HG02884 (cell line): ENCODE measurements at regions not wholly inside any gene's neighbourhood (a gene's known extent, or its start where the extent isn't known, plus 50 kb on each side); places are given as distances from the start of the nearest gene placed in this dataset.

Experiments used
- ATAC-seq: cut with Tn5 transposase; IDR thresholded peaks from one replicate; pipeline ENCODE4 v1.9.1; 2021; ENCODE audit warnings: mild to moderate bottlenecking, moderate library complexity; ENCODE audit not compliant: unreplicated experiment

- no peak for ATAC-seq
Observed at GRCh38 chr18:51397347-51397962, 200.0 kb upstream of the MEX3C start.

GRCh38 chr18:51398104-51398503 lies 200.6 kb upstream of the MEX3C start:
- no peak for ATAC-seq

GRCh38 chr18:51399491-51400122 lies 202.1 kb upstream of the MEX3C start:
- ATAC-seq: no peak

GRCh38 chr18:51400721-51401120 lies 203.2 kb upstream of the MEX3C start:
- no peak for ATAC-seq

GRCh38 chr18:51401912-51402311 lies 204.4 kb upstream of the MEX3C start:
- ATAC-seq: no peak

- no peak for ATAC-seq
Observed at GRCh38 chr18:51404620-51405019, 207.1 kb upstream of the MEX3C start.

GRCh38 chr18:51405683-51406477 lies 208.4 kb upstream of the MEX3C start:
- ATAC-seq: no peak

- ATAC-seq: no peak
Observed at GRCh38 chr18:51417643-51418483, 220.4 kb upstream of the MEX3C start.

- peak; percentile 80 for ATAC-seq
Observed at GRCh38 chr18:51425475-51425874, 228.0 kb upstream of the MEX3C start.

GRCh38 chr18:51425889-51426288 lies 228.4 kb upstream of the MEX3C start:
- peak; percentile 51 for ATAC-seq

GRCh38 chr18:51426996-51427395 lies 229.5 kb upstream of the MEX3C start:
- ATAC-seq: no peak

- ATAC-seq: no peak
Observed at GRCh38 chr18:51429644-51430043, 232.2 kb upstream of the MEX3C start.

- no peak for ATAC-seq
Observed at GRCh38 chr18:51430538-51430937, 233.1 kb upstream of the MEX3C start.

GRCh38 chr18:51433296-51433695 lies 235.8 kb upstream of the MEX3C start:
- ATAC-seq: no peak

- no peak for ATAC-seq
Observed at GRCh38 chr18:51433881-51434280, 236.4 kb upstream of the MEX3C start.

- no peak for ATAC-seq
Observed at GRCh38 chr18:51437280-51438271, 240.1 kb upstream of the MEX3C start.

- no peak for ATAC-seq
Observed at GRCh38 chr18:51438797-51439350, 241.4 kb upstream of the MEX3C start.

- ATAC-seq: no peak
Observed at GRCh38 chr18:51442012-51442411, 244.5 kb upstream of the MEX3C start.

GRCh38 chr18:51446571-51447210 lies 249.2 kb upstream of the MEX3C start:
- no peak for ATAC-seq
